ENCODE measurements at regions not wholly inside any gene's neighbourhood (a gene's known extent, or its start where the extent isn't known, plus 50 kb on each side); places are given as distances from the start of the nearest gene placed in this dataset.

DNA sequence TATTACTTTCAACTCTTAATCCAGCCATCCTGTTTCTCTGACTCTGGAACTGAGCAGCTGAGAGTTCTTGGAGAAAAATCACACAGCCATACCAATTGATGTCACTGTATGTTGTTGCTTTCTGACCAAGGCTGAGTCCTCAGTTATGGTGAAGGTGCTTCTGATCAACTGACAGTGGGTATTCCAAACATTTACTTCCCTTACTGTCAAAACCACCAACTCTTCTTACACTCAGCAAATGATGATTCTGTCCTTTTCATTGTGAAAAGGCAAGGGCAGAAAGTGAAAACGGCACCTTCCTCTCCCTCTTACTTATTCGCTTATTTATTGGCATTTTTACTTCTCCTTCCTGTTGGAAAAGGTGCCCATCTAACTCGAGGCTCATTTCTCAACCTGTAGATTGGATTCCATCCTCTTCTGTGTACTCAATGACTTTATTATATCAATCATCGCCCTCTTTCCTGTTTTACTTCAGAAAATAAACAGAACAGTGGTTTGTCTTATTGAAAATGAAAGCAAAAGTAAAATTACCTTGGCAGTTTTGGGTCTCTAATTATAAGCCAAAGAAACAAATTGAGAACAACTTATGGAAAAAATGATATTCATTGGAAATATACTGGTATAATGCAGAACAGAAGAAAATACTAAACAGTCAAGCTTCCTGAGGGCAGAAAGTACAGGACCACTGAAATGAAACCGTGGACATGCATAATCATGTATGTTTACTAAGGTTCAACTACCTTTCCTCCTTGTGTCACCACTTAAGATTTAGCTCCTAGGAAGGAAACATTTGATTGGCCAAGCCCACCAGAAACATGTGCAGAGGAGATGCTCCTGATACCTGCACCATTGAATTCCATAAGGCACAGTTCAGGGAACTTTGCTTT lies 104.5 kb upstream of the CHD1 start:
- Histone ChIP-seq H3F3A (ENCODE audit: low read length, unreplicated experiment) (no peaks in the 10 kb centered on the region), H3K79me2 (ENCODE audit: low read length) (no peaks in the 10 kb centered on the region), H3K27me3 (ENCODE audit: low read length) (no peaks in the 10 kb centered on the region), H3K4me2 (ENCODE audit: low read length) (peak overlapping the region; percentile 89), H4K20me1 (ENCODE audit: low read length) (no peaks in the 10 kb centered on the region), H2AFZ (ENCODE audit: low read length) (peak overlapping the region; percentile 80), H3K4me1 (ENCODE audit: insufficient read depth, low read length) (peaks cover 37% of the 10 kb centered on the region), H3K27ac (ENCODE audit: low read length) (peak overlapping the region; percentile 25), H3K4me3 (ENCODE audit: low read length) (peak overlapping the region; percentile 67), H3K36me3 (ENCODE audit: low read depth, low read length) (no peaks in the 10 kb centered on the region), H3K9me2 (replicated peaks; ENCODE audit: low read length) (no peaks in the 10 kb centered on the region), H3K9ac (ENCODE audit: low read length) (peak overlapping the region; percentile 9; the same call in 1 of the 2 replicates), H3K9me3 (ENCODE audit: low read length) (no peaks in the 10 kb centered on the region)
- intact Hi-C loops (cut with micrococcal nuclease), result loop anchor here (2.0 to 5.0 kb wide), 2 partner anchors 58 to 261 kb away; partner anchors contain the start of gene RGMB
- DNase-seq, result peak; percentile 68
- ChIA-PET CTCF (interaction anchor here (1.0 to 1.2 kb wide), 4 partner anchors 64 to 126 kb away, joined by 3 to 7 read pairs (median 4); partner anchors contain the start of gene CHD1), POLR2A (ENCODE audit: unreplicated experiment) (interaction anchor here (0.6 kb wide), 1 partner anchor 128 kb away, joined by 4 read pairs; no protein-coding TSS in a partner anchor)
- TF ChIP-seq, protein P1, sequence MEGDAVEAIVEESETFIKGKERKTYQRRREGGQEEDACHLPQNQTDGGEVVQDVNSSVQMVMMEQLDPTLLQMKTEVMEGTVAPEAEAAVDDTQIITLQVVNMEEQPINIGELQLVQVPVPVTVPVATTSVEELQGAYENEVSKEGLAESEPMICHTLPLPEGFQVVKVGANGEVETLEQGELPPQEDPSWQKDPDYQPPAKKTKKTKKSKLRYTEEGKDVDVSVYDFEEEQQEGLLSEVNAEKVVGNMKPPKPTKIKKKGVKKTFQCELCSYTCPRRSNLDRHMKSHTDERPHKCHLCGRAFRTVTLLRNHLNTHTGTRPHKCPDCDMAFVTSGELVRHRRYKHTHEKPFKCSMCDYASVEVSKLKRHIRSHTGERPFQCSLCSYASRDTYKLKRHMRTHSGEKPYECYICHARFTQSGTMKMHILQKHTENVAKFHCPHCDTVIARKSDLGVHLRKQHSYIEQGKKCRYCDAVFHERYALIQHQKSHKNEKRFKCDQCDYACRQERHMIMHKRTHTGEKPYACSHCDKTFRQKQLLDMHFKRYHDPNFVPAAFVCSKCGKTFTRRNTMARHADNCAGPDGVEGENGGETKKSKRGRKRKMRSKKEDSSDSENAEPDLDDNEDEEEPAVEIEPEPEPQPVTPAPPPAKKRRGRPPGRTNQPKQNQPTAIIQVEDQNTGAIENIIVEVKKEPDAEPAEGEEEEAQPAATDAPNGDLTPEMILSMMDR (conservative IDR thresholded peaks at IDR 0.05; ENCODE audit: low read depth, low read length), result no peak
- TF ChIP-seq EZH2phosphoT487 (IDR thresholded peaks at IDR 0.05; ENCODE audit: borderline replicate concordance, low read length) (no peak), EZH2 (IDR thresholded peaks at IDR 0.05; ENCODE audit: low read length, unreplicated experiment) (no peak)
- BruUV-seq (replicated peaks), result no TSS peak
- peak; percentile 62 for ATAC-seq

- Histone ChIP-seq H3K27ac (ENCODE audit: low read length) (peak overlapping the region; percentile 25; the same call in 1 of the 2 replicates), H3K4me3 (ENCODE audit: low read length) (peak overlapping the region; percentile 67), H3K36me3 (ENCODE audit: low read depth, low read length) (no peaks in the 10 kb centered on the region), H3K9me2 (replicated peaks; ENCODE audit: low read length) (no peaks in the 10 kb centered on the region), H3K27me3 (ENCODE audit: low read length) (no peaks in the 10 kb centered on the region), H3K4me2 (ENCODE audit: low read length) (peak overlapping the region; percentile 89), H3K9me3 (ENCODE audit: low read length) (no peaks in the 10 kb centered on the region), H3K4me1 (ENCODE audit: insufficient read depth, low read length) (peaks cover 29% of the 10 kb centered on the region), H2AFZ (ENCODE audit: low read length) (peak overlapping the region; percentile 80), H3F3A (ENCODE audit: low read length, unreplicated experiment) (no peaks in the 10 kb centered on the region), H3K9ac (ENCODE audit: low read length) (peak overlapping the region; percentile 9; the same call in 1 of the 2 replicates), H4K20me1 (ENCODE audit: low read length) (no peaks in the 10 kb centered on the region), H3K79me2 (ENCODE audit: low read length) (no peaks in the 10 kb centered on the region)
- BruUV-seq (replicated peaks), result no TSS peak
- TF ChIP-seq EZH2phosphoT487 (IDR thresholded peaks at IDR 0.05; ENCODE audit: borderline replicate concordance, low read length) (no peak), EZH2 (IDR thresholded peaks at IDR 0.05; ENCODE audit: low read length, unreplicated experiment) (no peak)
- TF ChIP-seq, protein P1 (conservative IDR thresholded peaks at IDR 0.05; ENCODE audit: low read depth, low read length), result peak; percentile 98
- intact Hi-C loops (cut with micrococcal nuclease), result loop anchor here (1.0 to 5.0 kb wide), 6 partner anchors 28 to 260 kb away; partner anchors contain the start of genes CHD1 and RGMB
- peak; percentile 91 for DNase-seq
- ATAC-seq, result peak; percentile 84
- CTCF ChIA-PET, result interaction anchor here (1.0 to 1.2 kb wide), 4 partner anchors 63 to 125 kb away, joined by 3 to 7 read pairs (median 4); partner anchors contain the start of gene CHD1
- POLR2A ChIA-PET (ENCODE audit: unreplicated experiment), result interaction anchor here (0.6 kb wide), 1 partner anchor 127 kb away, joined by 4 read pairs; no protein-coding TSS in a partner anchor
These were observed 103.6 kb upstream of the CHD1 start for GRCh38 chr5:99032234-99033013.

All from PC-3 (cell line).